H1 (cell line): ENCODE measurements at regions not wholly inside any gene's neighbourhood (a gene's known extent, or its start where the extent isn't known, plus 50 kb on each side); places are given as distances from the start of the nearest gene placed in this dataset.

Experiments used
- CTCF ChIA-PET: fragments of 300-600 bp; sonication (Branson Sonifier 250); formaldehyde crosslinking; loops from one replicate; lab custom pipeline; 2021; ENCODE audit not compliant: partially characterized antibody; lab: Charles Lee
- POLR2A ChIA-PET: fragments of 300-600 bp; sonication (Branson Sonifier 250); formaldehyde crosslinking; loops from one replicate; lab custom pipeline; 2021; ENCODE audit warnings: inconsistent platforms; ENCODE audit not compliant: partially characterized antibody; lab: Charles Lee
- DNase-seq, 2 experiments: peaks; one replicate each; pipeline versions ENCODE4 v3.0.0 to v3.0.0-alpha.2; 2010 to 2022; ENCODE audit warnings: low spot score in 2 of 2, low read depth in 1 of 2, mixed read lengths in 1 of 2
- FAIRE-seq: peaks from 2 replicates; lab custom pipeline; 2011; peaks lifted over from hg19 to GRCh38; lab: Jason Lieb, UNC
- H2AFZ ChIP-seq: 2 replicates; pipeline ENCODE4 v1.8.1; 2012; ENCODE audit warnings: low read length, inconsistent platforms
- H2AK5ac ChIP-seq: 2 replicates; pipeline ENCODE4 v1.6.1; 2013; ENCODE audit warnings: low read depth, low read length
- H2BK120ac ChIP-seq: replicated peaks from 2 replicates; pipeline ENCODE3; 2013; ENCODE audit warnings: low read depth, low read length, inconsistent platforms
- H2BK12ac ChIP-seq: 2 replicates; pipeline ENCODE4 v1.6.1; 2013; ENCODE audit warnings: low read depth, low read length
- H2BK15ac ChIP-seq: 2 replicates; pipeline ENCODE4 v1.6.1; 2013; ENCODE audit warnings: low read length
- H2BK20ac ChIP-seq: 2 replicates; pipeline ENCODE4 v1.6.1; 2013; ENCODE audit warnings: low read length
- H2BK5ac ChIP-seq: 2 replicates; pipeline ENCODE4 v1.6.1; 2013; ENCODE audit warnings: low read depth, low read length
- H3K14ac ChIP-seq: 2 replicates; pipeline ENCODE4 v1.6.1; 2013; ENCODE audit warnings: inconsistent platforms; ENCODE audit not compliant: insufficient read length
- H3K18ac ChIP-seq: 2 replicates; pipeline ENCODE4 v1.6.1; 2013; ENCODE audit warnings: low read length; ENCODE audit errors: extremely low read depth
- H3K23ac ChIP-seq: 2 replicates; pipeline ENCODE4 v1.6.1; 2013; ENCODE audit warnings: inconsistent platforms; ENCODE audit not compliant: insufficient read length
- H3K23me2 ChIP-seq: 2 replicates; pipeline ENCODE4 v1.6.1; 2013; ENCODE audit warnings: low read depth, low read length
- H3K27ac ChIP-seq: 2 replicates; pipeline ENCODE4 v1.6.1; 2011; ENCODE audit warnings: low read depth, low read length, inconsistent platforms
- H3K27me3 ChIP-seq, 4 experiments: replicated peaks in 1 of 4; 1 replicate in 1 of 4; 2 replicates in 3 of 4; pipeline versions ENCODE4 v1.6.1 to v1.8.1; 2011 to 2013; ENCODE audit warnings: low read length in 3 of 4, mild to moderate bottlenecking in 3 of 4, inconsistent platforms in 2 of 4, mixed read lengths in 2 of 4, moderate library complexity in 1 of 4; ENCODE audit not compliant: control insufficient read depth in 3 of 4, insufficient read depth in 3 of 4; ENCODE audit errors: extremely low read depth in 1 of 4
- H3K36me3 ChIP-seq, 4 experiments: 2 replicates each; pipeline versions ENCODE4 v1.6.1 to v1.8.1; 2011 to 2013; ENCODE audit warnings: mild to moderate bottlenecking in 4 of 4, low read length in 3 of 4, moderate library complexity in 2 of 4, control low read depth in 1 of 4, inconsistent platforms in 1 of 4; ENCODE audit not compliant: insufficient read depth in 4 of 4, control insufficient read depth in 2 of 4
- H3K4ac ChIP-seq: replicated peaks from 2 replicates; pipeline ENCODE3; 2013; ENCODE audit warnings: low read length, low read depth, mixed read lengths, inconsistent platforms; ENCODE audit not compliant: insufficient read length
- H3K4me1 ChIP-seq, 4 experiments: replicated peaks in 1 of 4; 1 replicate in 1 of 4; 2 replicates in 3 of 4; pipeline versions ENCODE4 v1.6.1 to v1.8.1; 2011 to 2013; ENCODE audit warnings: low read length in 3 of 4, inconsistent platforms in 2 of 4, mixed read lengths in 1 of 4; ENCODE audit not compliant: insufficient read depth in 4 of 4, control insufficient read depth in 3 of 4
- H3K4me2 ChIP-seq, 2 experiments: 2 replicates each; pipeline versions ENCODE4 v1.6.1 to v1.8.1; 2011 to 2013; ENCODE audit warnings: low read depth in 2 of 2, low read length in 2 of 2, control low read depth in 1 of 2, inconsistent platforms in 1 of 2, mild to moderate bottlenecking in 1 of 2; ENCODE audit not compliant: insufficient read depth in 1 of 2
- H3K4me3 ChIP-seq, 4 experiments: fragments of 200-600, 300-600 bp in 1 of 4; sonication (generic), shearing (Covaris generic), sonication (Bioruptor Twin) in 1 of 4; 2 replicates each; pipeline versions ENCODE4 v1.5.1 to v1.8.1; 2011 to 2016; ENCODE audit warnings: low read length in 4 of 4, low read depth in 3 of 4, control low read depth in 2 of 4, inconsistent platforms in 2 of 4, mild to moderate bottlenecking in 2 of 4, mixed read lengths in 1 of 4, moderate library complexity in 1 of 4; ENCODE audit not compliant: insufficient read depth in 2 of 4; ENCODE audit errors: extremely low read depth in 1 of 4
- H3K56ac ChIP-seq: replicated peaks from 2 replicates; pipeline ENCODE3; 2013; ENCODE audit warnings: low read depth, mild to moderate bottlenecking, mixed read lengths, low read length, inconsistent platforms; ENCODE audit not compliant: insufficient read length
- H3K79me1 ChIP-seq: 2 replicates; pipeline ENCODE4 v1.6.1; 2013; ENCODE audit warnings: low read depth, low read length, control low read depth
- H3K79me2 ChIP-seq, 2 experiments: 2 replicates each; pipeline versions ENCODE4 v1.6.1 to v1.8.1; 2012 to 2013; ENCODE audit warnings: low read length in 2 of 2, mild to moderate bottlenecking in 2 of 2, inconsistent platforms in 1 of 2; ENCODE audit not compliant: insufficient read depth in 2 of 2, control insufficient read depth in 1 of 2
- H3K9ac ChIP-seq, 4 experiments: replicated peaks in 1 of 4; 1 replicate in 1 of 4; 2 replicates in 3 of 4; pipeline versions ENCODE4 v1.6.1 to v1.8.1; 2011 to 2013; ENCODE audit warnings: low read depth in 3 of 4, low read length in 3 of 4, control low read depth in 2 of 4, mild to moderate bottlenecking in 2 of 4, moderate library complexity in 2 of 4, inconsistent platforms in 1 of 4; ENCODE audit errors: extremely low read depth in 1 of 4
- H3K9me3 ChIP-seq, 2 experiments: 2 replicates each; pipeline versions ENCODE4 v1.6.1 to v1.8.1; 2012 to 2013; ENCODE audit warnings: mild to moderate bottlenecking in 2 of 2, moderate library complexity in 2 of 2, control low read depth in 1 of 2, inconsistent platforms in 1 of 2, low read depth in 1 of 2, low read length in 1 of 2, mixed read lengths in 1 of 2; ENCODE audit not compliant: insufficient read depth in 2 of 2
- H4K20me1 ChIP-seq, 2 experiments: replicated peaks in 1 of 2; 2 replicates each; pipeline versions ENCODE3 to v1.8.1; 2011 to 2013; ENCODE audit warnings: inconsistent platforms in 2 of 2, low read length in 2 of 2, mild to moderate bottlenecking in 1 of 2; ENCODE audit not compliant: insufficient read depth in 2 of 2, control insufficient read depth in 1 of 2
- H4K5ac ChIP-seq: 2 replicates; pipeline ENCODE4 v1.6.1; 2013; ENCODE audit warnings: low read length, low read depth, mixed read lengths, inconsistent platforms; ENCODE audit not compliant: insufficient read length
- H4K8ac ChIP-seq: 2 replicates; pipeline ENCODE4 v1.8.0; 2013; ENCODE audit warnings: mild to moderate bottlenecking, moderate library complexity, low read length, inconsistent platforms; ENCODE audit not compliant: insufficient read depth; ENCODE audit errors: extremely low read depth
- H4K91ac ChIP-seq: replicated peaks from 2 replicates; pipeline ENCODE3; 2013; ENCODE audit warnings: low read length, mixed read lengths, inconsistent platforms; ENCODE audit not compliant: insufficient read length
- ASH2L ChIP-seq: fragments of 200-600, 300-600 bp; sonication (generic); IDR thresholded peaks from one replicate; pipeline ENCODE4 v1.7.1; 2017; ENCODE audit warnings: low read length
- CTBP2 ChIP-seq: IDR thresholded peaks from 2 replicates; pipeline ENCODE4 v1.7.0; 2011; ENCODE audit warnings: borderline replicate concordance, mild to moderate bottlenecking, moderate library complexity, mixed read lengths, low read length; ENCODE audit not compliant: insufficient read depth, insufficient read length
- EGR1 ChIP-seq: IDR thresholded peaks from 2 replicates; pipeline ENCODE4 v1.6.1; 2011; ENCODE audit warnings: low read depth, low read length, borderline replicate concordance
- KDM1A ChIP-seq: fragments of 200-600, 300-600 bp; sonication (generic); IDR thresholded peaks from 2 replicates; pipeline ENCODE4 v1.7.1; 2016; ENCODE audit warnings: mild to moderate bottlenecking, low read length, borderline replicate concordance
- RAD21 ChIP-seq, 2 experiments: IDR thresholded peaks in 1 of 2; conservative IDR thresholded peaks in 1 of 2; 2 replicates each; pipeline ENCODE4 v1.6.1; 2011; ENCODE audit warnings: low read depth in 2 of 2, low read length in 2 of 2, improper control_type of control experiment in 1 of 2, inconsistent platforms in 1 of 2, mild to moderate bottlenecking in 1 of 2, moderate library complexity in 1 of 2
- SP1 ChIP-seq: IDR thresholded peaks from 2 replicates; pipeline ENCODE4 v1.6.1; 2011; ENCODE audit warnings: low read depth, low read length
- SUZ12 ChIP-seq: fragments of 200-600 bp; sonication (generic); IDR thresholded peaks from 2 replicates; pipeline ENCODE4 v1.6.1; 2012; ENCODE audit warnings: mild to moderate bottlenecking, inconsistent platforms, low read length, moderate library complexity, mixed read lengths
- WGBS, 2 experiments: shearing (Covaris generic) in 1 of 2; methylation state at CpG; one replicate each; pipeline versions ENCODE4 v1.1.6 to v1.1.7; 2013 to 2015; ENCODE audit warnings: low lambda C conversion rate in 2 of 2, mixed read lengths in 2 of 2, inconsistent platforms in 1 of 2, low coverage in 1 of 2, missing lambda C conversion rate in 1 of 2; ENCODE audit not compliant: insufficient replicate concordance in 2 of 2, insufficient coverage in 1 of 2, insufficient read length in 1 of 2; ENCODE audit errors: extremely low coverage in 1 of 2, missing lambda C conversion rate in 1 of 2; 5-methylcytosine and 5-hydroxymethylcytosine counted together
- TF ChIP-seq, protein P1 (sequence below): IDR thresholded peaks from 2 replicates; pipeline ENCODE4 v1.6.1; 2012; ENCODE audit warnings: inconsistent platforms

DNA sequence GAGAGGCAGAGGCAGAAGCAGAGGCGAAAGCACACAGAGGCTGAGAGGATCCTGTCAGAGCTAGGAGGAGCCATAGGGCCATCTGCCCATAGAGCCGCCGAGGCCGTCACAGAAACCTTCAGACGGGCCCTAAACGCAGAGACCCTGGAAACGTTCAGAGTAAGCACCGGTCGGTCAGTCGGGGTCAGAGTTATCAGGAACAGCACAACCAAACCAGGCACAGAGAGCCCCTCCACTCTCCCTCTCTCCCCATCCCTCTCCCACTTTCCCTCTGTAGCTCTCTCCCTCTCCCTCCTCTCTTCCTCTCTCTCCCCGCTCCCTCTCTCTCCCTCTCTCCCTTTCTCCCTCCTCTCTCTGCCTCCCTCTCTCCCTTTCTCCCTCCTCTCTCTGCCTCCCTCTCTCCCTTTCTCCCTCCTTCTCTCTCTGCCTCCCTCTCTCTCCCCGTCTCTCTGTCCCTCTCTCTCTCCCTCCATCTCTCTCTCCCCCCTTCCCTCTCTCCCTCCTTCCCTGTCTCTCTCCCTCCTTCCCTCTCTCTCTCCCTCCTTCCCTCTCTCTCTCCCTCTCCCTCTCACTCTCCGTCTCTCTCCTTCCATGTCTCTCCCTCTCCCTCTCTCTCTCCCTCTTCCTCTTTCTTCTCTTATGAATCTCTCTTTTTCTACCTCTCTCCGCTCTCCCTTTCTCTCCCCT lies 138.9 kb downstream of the C16orf95 start:
- FAIRE-seq = no peak
- H3K9ac ChIP-seq = no peak overlapping the region; a peak in 1 of 7 replicates
- H3K9me3 ChIP-seq = no peaks in the 10 kb centered on the region
- no peaks in the 10 kb centered on the region for H3K79me1 ChIP-seq
- no peak overlapping the region for H4K8ac ChIP-seq
- no peak overlapping the region for H4K5ac ChIP-seq
- H3K4me3 ChIP-seq = peak overlapping the region; percentile 0 to 50 (median 20); a peak in 5 of 8 replicates
- H2BK12ac ChIP-seq = peak overlapping the region; percentile 95
- H3K36me3 ChIP-seq = no peaks in the 10 kb centered on the region
- WGBS, 2 experiments = 25% methylated on average over 13 of the region's 14 CpGs; no CpG with 5 or more reads in 1 of the 2 experiments
- peak; percentile 84 for TF ChIP-seq EGR1
- TF ChIP-seq SUZ12 = peak; percentile 76; the same call in 1 of the 2 replicates
- peak; percentile 33 for TF ChIP-seq ASH2L
- TF ChIP-seq CTBP2 = peak; percentile 97
- TF ChIP-seq RAD21 (IDR thresholded peaks at IDR 0.05 in 1 of 2, conservative IDR thresholded peaks at IDR 0.05 in 1 of 2; ENCODE audit: low read depth in 2 of 2, low read length in 2 of 2) = no peak
- 0 out of 2 replicates have a peak, but pooled peaks have one; percentile 34 for TF ChIP-seq SP1
- TF ChIP-seq, protein P1, sequence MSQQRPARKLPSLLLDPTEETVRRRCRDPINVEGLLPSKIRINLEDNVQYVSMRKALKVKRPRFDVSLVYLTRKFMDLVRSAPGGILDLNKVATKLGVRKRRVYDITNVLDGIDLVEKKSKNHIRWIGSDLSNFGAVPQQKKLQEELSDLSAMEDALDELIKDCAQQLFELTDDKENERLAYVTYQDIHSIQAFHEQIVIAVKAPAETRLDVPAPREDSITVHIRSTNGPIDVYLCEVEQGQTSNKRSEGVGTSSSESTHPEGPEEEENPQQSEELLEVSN = no peak
- TF ChIP-seq KDM1A = peak; percentile 19; the same call in 1 of the 2 replicates
- TF ChIP-seq, all 59 proteins: peak for 6
- Histone ChIP-seq H3K56ac (no peak overlapping the region), H3K14ac (no peak overlapping the region), H4K91ac (peak overlapping the region; percentile 11), H4K20me1 (no peaks in the 10 kb centered on the region), H3K4me2 (peak overlapping the region; percentile 59 to 68), H3K23ac (no peak overlapping the region), H3K27me3 (peaks cover 0 to 6% (median 1%) of the 10 kb centered on the region in 4 experiments; a peak in 3 of 7 replicates), H2AFZ (peak overlapping the region; percentile 80), H2BK5ac (peak overlapping the region; percentile 52; the same call in 1 of the 2 replicates), H2AK5ac (peak overlapping the region; percentile 24; the same call in 1 of the 2 replicates), H3K4me1 (peaks cover 0 to 16% (median 9%) of the 10 kb centered on the region in 4 experiments; a peak in 6 of 7 replicates), H3K4ac (no peak overlapping the region), H2BK120ac (no peak overlapping the region), H2BK15ac (no peak overlapping the region), H2BK20ac (peak overlapping the region; percentile 95), H3K23me2 (peaks cover 6% of the 10 kb centered on the region; the same call in 1 of the 2 replicates), H3K18ac (peak overlapping the region; percentile 78), H3K79me2 (no peaks in the 10 kb centered on the region), H3K27ac (no peak overlapping the region)
- CTCF ChIA-PET = interaction anchor here (0.6 to 3.0 kb wide), 9 partner anchors 11 to 614 kb away, joined by 3 to 13 read pairs (median 4); no protein-coding TSS in a partner anchor
- DNase-seq = no peak
- POLR2A ChIA-PET = interaction anchor here (0.7 to 1.1 kb wide), 3 partner anchors 11 to 1213 kb away, joined by 3 to 4 read pairs (median 4); no protein-coding TSS in a partner anchor
